ENCODE measurements at regions not wholly inside any gene's neighbourhood (a gene's known extent, or its start where the extent isn't known, plus 50 kb on each side); places are given as distances from the start of the nearest gene placed in this dataset.

GRCh38 chr5:124669956-124670721, 76.3 kb downstream of the ZNF608 start:
- TF ChIP-seq CTCF (CRISPR knock-in tag; IDR thresholded peaks at IDR 0.05) (no peak), FOXK2 (IDR thresholded peaks at IDR 0.05) (no peak), SP1 (IDR thresholded peaks at IDR 0.05) (no peak), SP1 (CRISPR knock-in tag; IDR thresholded peaks at IDR 0.05) (no peak), MTERF4 (CRISPR knock-in tag; IDR thresholded peaks at IDR 0.05) (no peak), ZBTB2 (CRISPR knock-in tag; IDR thresholded peaks at IDR 0.05; ENCODE audit: low read depth) (no peak)
